ENCODE measurements at regions not wholly inside any gene's neighbourhood (a gene's known extent, or its start where the extent isn't known, plus 50 kb on each side); places are given as distances from the start of the nearest gene placed in this dataset.

DNA sequence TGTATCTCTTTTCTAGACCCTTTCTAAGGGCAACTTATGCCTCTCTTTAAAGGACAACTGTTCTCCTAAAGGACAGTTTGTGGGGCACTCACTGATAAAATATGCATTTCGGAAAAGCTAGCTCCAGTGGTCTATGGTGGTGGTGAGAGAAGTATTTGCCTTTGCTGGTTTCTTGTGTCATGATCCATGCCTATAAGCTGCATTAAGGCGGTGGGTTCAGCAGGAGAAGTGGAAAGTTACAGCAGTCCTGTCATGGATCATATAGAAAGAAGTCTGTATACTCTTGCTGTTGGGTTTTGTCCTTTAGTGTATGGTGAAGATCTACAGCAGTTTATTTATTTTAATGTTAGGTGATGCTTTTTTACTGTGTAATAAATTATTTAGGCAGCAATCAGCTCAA lies 563.9 kb upstream of the PSMD7 start:
- TF ChIP-seq, protein P1, sequence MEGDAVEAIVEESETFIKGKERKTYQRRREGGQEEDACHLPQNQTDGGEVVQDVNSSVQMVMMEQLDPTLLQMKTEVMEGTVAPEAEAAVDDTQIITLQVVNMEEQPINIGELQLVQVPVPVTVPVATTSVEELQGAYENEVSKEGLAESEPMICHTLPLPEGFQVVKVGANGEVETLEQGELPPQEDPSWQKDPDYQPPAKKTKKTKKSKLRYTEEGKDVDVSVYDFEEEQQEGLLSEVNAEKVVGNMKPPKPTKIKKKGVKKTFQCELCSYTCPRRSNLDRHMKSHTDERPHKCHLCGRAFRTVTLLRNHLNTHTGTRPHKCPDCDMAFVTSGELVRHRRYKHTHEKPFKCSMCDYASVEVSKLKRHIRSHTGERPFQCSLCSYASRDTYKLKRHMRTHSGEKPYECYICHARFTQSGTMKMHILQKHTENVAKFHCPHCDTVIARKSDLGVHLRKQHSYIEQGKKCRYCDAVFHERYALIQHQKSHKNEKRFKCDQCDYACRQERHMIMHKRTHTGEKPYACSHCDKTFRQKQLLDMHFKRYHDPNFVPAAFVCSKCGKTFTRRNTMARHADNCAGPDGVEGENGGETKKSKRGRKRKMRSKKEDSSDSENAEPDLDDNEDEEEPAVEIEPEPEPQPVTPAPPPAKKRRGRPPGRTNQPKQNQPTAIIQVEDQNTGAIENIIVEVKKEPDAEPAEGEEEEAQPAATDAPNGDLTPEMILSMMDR (IDR thresholded peaks at IDR 0.05) = no peak
- no peak for TF ChIP-seq POLR2A (IDR thresholded peaks at IDR 0.05)

Data from right lobe of liver (tissue), 4 donors.